T-cell (primary cell): ENCODE measurements at regions not wholly inside any gene's neighbourhood (a gene's known extent, or its start where the extent isn't known, plus 50 kb on each side); places are given as distances from the start of the nearest gene placed in this dataset.

Experiments used
- ATAC-seq, 4 experiments: fragments of 200-7000 bp in 3 of 4; fragments of 150-1000 bp in 1 of 4; cut with Tn5 transposase; replicated peaks in 1 of 4; 1 replicate in 3 of 4; 2 replicates in 1 of 4; pipeline ENCODE4 v1.10.0; 2021; ENCODE audit warnings: moderate library complexity in 3 of 4, mild to moderate bottlenecking in 2 of 4, moderate number of reproducible peaks in 1 of 4
- CTCF ChIA-PET, 2 donors: fragments of 300-600 bp; sonication (Branson Sonifier 250); formaldehyde crosslinking; loops; one replicate each; lab custom pipeline; 2022; ENCODE audit warnings: antibody characterized with exemption in 2 of 2; lab: Charles Lee
- POLR2A ChIA-PET, 2 donors: fragments of 300-600 bp; sonication (Branson Sonifier 250); formaldehyde crosslinking; loops; one replicate each; lab custom pipeline; 2022; ENCODE audit warnings: antibody characterized with exemption in 2 of 2; lab: Charles Lee
- DNase-seq, 35 experiments: peaks; one replicate each; pipeline versions ENCODE4 v3.0.0 to v3.0.0-alpha.2; 2013 to 2023
- H3K27ac ChIP-seq: one replicate; pipeline ENCODE4 v1.5.1; 2013; ENCODE audit warnings: low read length
- H3K27me3 ChIP-seq, 2 experiments: replicated peaks in 1 of 2; 1 replicate in 1 of 2; 2 replicates in 1 of 2; pipeline versions ENCODE4 v1.6.1 to v1.7.0; 2013; ENCODE audit warnings: low read length in 1 of 2, mixed read lengths in 1 of 2; ENCODE audit not compliant: control insufficient read depth in 2 of 2, insufficient read depth in 2 of 2; ENCODE audit errors: extremely low read depth in 1 of 2
- H3K36me3 ChIP-seq, 2 donors: 1 replicate in 1 of 2; 2 replicates in 1 of 2; pipeline versions ENCODE4 v1.6.1 to v1.7.0; 2013; ENCODE audit warnings: low read length in 1 of 2; ENCODE audit not compliant: control insufficient read depth in 2 of 2, insufficient read depth in 1 of 2; ENCODE audit errors: extremely low read depth in 1 of 2
- H3K4me1 ChIP-seq, 2 experiments: 1 replicate in 1 of 2; 2 replicates in 1 of 2; pipeline versions ENCODE4 v1.6.1 to v1.7.0; 2013; ENCODE audit warnings: low read length in 2 of 2, mixed read lengths in 1 of 2; ENCODE audit not compliant: insufficient read depth in 2 of 2, control insufficient read depth in 1 of 2; ENCODE audit errors: extremely low read depth in 1 of 2
- H3K4me3 ChIP-seq, 2 donors: 1 replicate in 1 of 2; 2 replicates in 1 of 2; pipeline versions ENCODE4 v1.5.1 to v1.7.0; 2013; ENCODE audit warnings: mild to moderate bottlenecking in 2 of 2, low read length in 1 of 2, moderate library complexity in 1 of 2; ENCODE audit not compliant: control insufficient read depth in 1 of 2; ENCODE audit errors: extremely low read depth in 1 of 2
- H3K9me3 ChIP-seq: 2 replicates; pipeline ENCODE4 v1.7.0; 2013
- H3K27ac Mint-ChIP-seq, 2 donors: one replicate each; pipeline ENCODE4 v1.8.0; 2020 to 2021; ENCODE audit warnings: mild to moderate bottlenecking in 2 of 2, mixed read lengths in 2 of 2
- H3K27me3 Mint-ChIP-seq, 2 donors: one replicate each; pipeline ENCODE4 v1.8.0; 2021 to 2022; ENCODE audit warnings: mixed read lengths in 2 of 2
- H3K36me3 Mint-ChIP-seq: one replicate; pipeline ENCODE4 v1.8.0; 2021; ENCODE audit warnings: mixed read lengths
- H3K4me1 Mint-ChIP-seq, 3 donors: one replicate each; pipeline ENCODE4 v1.8.0; 2020 to 2022; ENCODE audit warnings: mixed read lengths in 3 of 3, mild to moderate bottlenecking in 1 of 3
- H3K4me3 Mint-ChIP-seq, 3 donors: one replicate each; pipeline ENCODE4 v1.8.0; 2020 to 2022; ENCODE audit warnings: mild to moderate bottlenecking in 3 of 3, mixed read lengths in 3 of 3, moderate library complexity in 3 of 3
- H3K9me3 Mint-ChIP-seq, 3 donors: one replicate each; pipeline ENCODE4 v1.8.0; 2020 to 2022; ENCODE audit warnings: mixed read lengths in 3 of 3
- WGBS: methylation state at CpG from one replicate; pipeline ENCODE4 v1.1.5; 2013; ENCODE audit warnings: missing lambda C conversion rate; ENCODE audit not compliant: insufficient coverage; 5-methylcytosine and 5-hydroxymethylcytosine counted together

- H3K4me3 ChIP-seq = no peak overlapping the region
- ATAC-seq (no peak), DNase-seq (no peak)
- CTCF ChIA-PET = no interaction called here
- Mint-ChIP-seq H3K36me3 (no peaks in the 10 kb centered on the region), H3K4me3 (no peak overlapping the region), H3K27me3 (peaks cover 0 to 3% of the 10 kb centered on the region in 2 donors), H3K4me1 (no peaks in the 10 kb centered on the region), H3K27ac (no peak overlapping the region), H3K9me3 (no peaks in the 10 kb centered on the region)
- H3K27me3 ChIP-seq = peaks cover 0 to 7% of the 10 kb centered on the region in 2 experiments
- H3K36me3 ChIP-seq = no peaks in the 10 kb centered on the region
- WGBS = 80% methylated on average over 1 of the region's 4 CpGs
- H3K27ac ChIP-seq = no peak overlapping the region
- H3K4me1 ChIP-seq = no peaks in the 10 kb centered on the region
- POLR2A ChIA-PET = no interaction called here
- H3K9me3 ChIP-seq = no peaks in the 10 kb centered on the region
Measured at GRCh38 chr10:31194986-31195385, 124.0 kb upstream of the ZEB1 start.

- Histone ChIP-seq H3K4me1 (no peaks in the 10 kb centered on the region), H3K4me3 (no peak overlapping the region), H3K27me3 (peaks cover 0 to 3% of the 10 kb centered on the region in 2 experiments), H3K9me3 (no peaks in the 10 kb centered on the region), H3K36me3 (no peaks in the 10 kb centered on the region), H3K27ac (no peak overlapping the region)
- DNase-seq (no peak), ATAC-seq (no peak)
- H3K4me3 Mint-ChIP-seq = no peak overlapping the region
- no peak overlapping the region for H3K27ac Mint-ChIP-seq
- POLR2A ChIA-PET = no interaction called here
- H3K36me3 Mint-ChIP-seq = no peaks in the 10 kb centered on the region
- WGBS = 100% methylated on average over 1 of the region's 5 CpGs
- peaks cover 0 to under 1% of the 10 kb centered on the region in 2 donors for H3K27me3 Mint-ChIP-seq
- no peaks in the 10 kb centered on the region for H3K4me1 Mint-ChIP-seq
- no peaks in the 10 kb centered on the region for H3K9me3 Mint-ChIP-seq
- CTCF ChIA-PET = interaction anchor here in 1 of 2 donors (0.6 kb wide), 1 partner anchor 209 kb away, joined by 3 read pairs; no protein-coding TSS in a partner anchor
Measured at GRCh38 chr10:31197886-31198285, 121.1 kb upstream of the ZEB1 start.

DNA sequence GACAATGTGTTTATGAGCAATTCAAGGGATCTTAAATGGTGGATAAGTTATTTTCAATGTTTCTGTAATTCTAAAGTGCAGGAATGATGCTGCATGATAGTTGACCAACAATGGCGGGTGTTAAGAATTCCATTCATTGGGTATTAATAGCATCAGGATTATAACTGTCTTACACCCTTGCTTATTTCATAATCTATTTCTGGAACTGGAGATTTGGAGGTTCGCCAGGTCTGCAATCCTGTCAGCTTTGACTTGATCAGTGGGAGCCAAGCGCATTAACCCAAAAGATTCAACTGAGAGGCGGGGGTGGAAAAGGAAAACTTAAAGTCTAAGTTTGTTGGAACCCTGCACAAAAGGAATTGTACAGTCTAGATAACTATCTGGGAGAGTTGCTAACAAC lies 114.9 kb upstream of the ZEB1 start:
- ChIA-PET POLR2A (no interaction called here), CTCF (no interaction called here)
- no peak overlapping the region for H3K4me3 Mint-ChIP-seq
- no peaks in the 10 kb centered on the region for H3K4me1 Mint-ChIP-seq
- Histone ChIP-seq H3K27ac (no peak overlapping the region), H3K36me3 (no peaks in the 10 kb centered on the region), H3K27me3 (no peaks in the 10 kb centered on the region), H3K9me3 (no peaks in the 10 kb centered on the region), H3K4me3 (no peak overlapping the region), H3K4me1 (no peaks in the 10 kb centered on the region)
- WGBS = 100% methylated on average over 1 of the region's 4 CpGs
- DNase-seq = no peak
- H3K27me3 Mint-ChIP-seq = no peaks in the 10 kb centered on the region
- H3K9me3 Mint-ChIP-seq = no peaks in the 10 kb centered on the region
- ATAC-seq = no peak
- no peak overlapping the region for H3K27ac Mint-ChIP-seq
- peaks cover 3% of the 10 kb centered on the region for H3K36me3 Mint-ChIP-seq

GRCh38 chr10:31207636-31208035 lies 111.4 kb upstream of the ZEB1 start:
- Mint-ChIP-seq H3K36me3 (peaks cover 3% of the 10 kb centered on the region), H3K27ac (no peak overlapping the region), H3K4me1 (no peaks in the 10 kb centered on the region), H3K27me3 (no peaks in the 10 kb centered on the region), H3K9me3 (no peaks in the 10 kb centered on the region), H3K4me3 (no peak overlapping the region)
- no peaks in the 10 kb centered on the region for H3K27me3 ChIP-seq
- POLR2A ChIA-PET = no interaction called here
- DNase-seq (no peak), ATAC-seq (no peak)
- H3K4me3 ChIP-seq = no peak overlapping the region
- H3K9me3 ChIP-seq = no peaks in the 10 kb centered on the region
- no peak overlapping the region for H3K27ac ChIP-seq
- H3K4me1 ChIP-seq = no peaks in the 10 kb centered on the region
- WGBS = no CpG with 5 or more reads among the region's 4 CpGs
- no peaks in the 10 kb centered on the region for H3K36me3 ChIP-seq
- CTCF ChIA-PET = interaction anchor here in 1 of 2 donors (0.6 to 0.7 kb wide), 2 partner anchors 428 to 639 kb away, joined by 3 read pairs; no protein-coding TSS in a partner anchor

GRCh38 chr10:31209478-31209877 lies 109.5 kb upstream of the ZEB1 start:
- ATAC-seq (no peak), DNase-seq (no peak)
- ChIA-PET POLR2A (no interaction called here), CTCF (no interaction called here)
- Mint-ChIP-seq H3K4me3 (no peak overlapping the region), H3K27me3 (no peaks in the 10 kb centered on the region), H3K36me3 (peaks cover 3% of the 10 kb centered on the region), H3K4me1 (no peaks in the 10 kb centered on the region), H3K27ac (no peak overlapping the region), H3K9me3 (no peaks in the 10 kb centered on the region)
- H3K27ac ChIP-seq = no peak overlapping the region
- no peaks in the 10 kb centered on the region for H3K27me3 ChIP-seq
- no peaks in the 10 kb centered on the region for H3K9me3 ChIP-seq
- no CpG with 5 or more reads among the region's 7 CpGs for WGBS
- H3K4me3 ChIP-seq = no peak overlapping the region
- no peaks in the 10 kb centered on the region for H3K4me1 ChIP-seq
- H3K36me3 ChIP-seq = no peaks in the 10 kb centered on the region

DNA sequence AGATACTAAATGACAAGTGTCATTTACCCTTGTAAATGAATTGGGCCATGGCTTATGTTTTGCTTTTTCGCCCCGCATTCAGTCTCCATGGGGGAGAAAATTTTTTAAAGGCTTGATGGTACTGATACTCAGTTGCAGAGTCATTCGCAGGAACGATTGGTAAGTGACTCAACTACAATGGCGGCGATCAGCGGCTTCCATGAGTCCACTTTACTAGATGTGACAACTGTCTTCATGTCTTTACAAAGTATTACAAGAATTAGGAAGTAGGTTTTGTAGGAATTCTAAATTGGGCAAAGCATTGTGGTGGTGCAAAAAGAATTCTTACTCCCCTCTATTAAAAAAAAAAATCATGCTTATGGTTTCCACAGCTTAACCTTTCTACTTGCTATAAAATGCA lies 108.8 kb upstream of the ZEB1 start:
- Mint-ChIP-seq H3K4me3 (no peak overlapping the region), H3K4me1 (no peaks in the 10 kb centered on the region), H3K9me3 (no peaks in the 10 kb centered on the region), H3K27me3 (no peaks in the 10 kb centered on the region), H3K36me3 (no peaks in the 10 kb centered on the region), H3K27ac (no peak overlapping the region)
- H3K36me3 ChIP-seq = no peaks in the 10 kb centered on the region
- ATAC-seq (no peak), DNase-seq (no peak)
- no peaks in the 10 kb centered on the region for H3K27me3 ChIP-seq
- no peaks in the 10 kb centered on the region for H3K9me3 ChIP-seq
- no peak overlapping the region for H3K4me3 ChIP-seq
- CTCF ChIA-PET = no interaction called here
- POLR2A ChIA-PET = no interaction called here
- no peaks in the 10 kb centered on the region for H3K4me1 ChIP-seq
- WGBS = 93% methylated on average over 2 of the region's 7 CpGs
- H3K27ac ChIP-seq = no peak overlapping the region

- CTCF ChIA-PET = no interaction called here
- no peaks in the 10 kb centered on the region for H3K4me1 ChIP-seq
- H3K4me3 Mint-ChIP-seq = no peak overlapping the region
- no peaks in the 10 kb centered on the region for H3K4me1 Mint-ChIP-seq
- ATAC-seq (no peak), DNase-seq (no peak)
- POLR2A ChIA-PET = no interaction called here
- H3K36me3 Mint-ChIP-seq = no peaks in the 10 kb centered on the region
- no CpG with 5 or more reads among the region's 1 CpG for whole genome bisulfite sequencing
- no peak overlapping the region for H3K4me3 ChIP-seq
- no peaks in the 10 kb centered on the region for H3K27me3 Mint-ChIP-seq
- peaks cover 0 to 6% of the 10 kb centered on the region in 2 experiments for H3K27me3 ChIP-seq
- no peaks in the 10 kb centered on the region for H3K9me3 Mint-ChIP-seq
- no peak overlapping the region for H3K27ac ChIP-seq
- no peak overlapping the region for H3K27ac Mint-ChIP-seq
- no peaks in the 10 kb centered on the region for H3K36me3 ChIP-seq
- no peaks in the 10 kb centered on the region for H3K9me3 ChIP-seq
Measured at GRCh38 chr10:31213959-31214358, 105.1 kb upstream of the ZEB1 start.
